Body of pancreas (tissue), 4 donors: ENCODE measurements at regions not wholly inside any gene's neighbourhood (a gene's known extent, or its start where the extent isn't known, plus 50 kb on each side); places are given as distances from the start of the nearest gene placed in this dataset.

Experiments
- ATAC-seq: fragments of 150-250 bp; one replicate; pipeline ENCODE4 v1.9.1; 2016
- DNase-seq, 4 donors: peaks; one replicate each; pipeline ENCODE4 v3.0.0-alpha.2; 2019
- H3K27ac ChIP-seq, 4 donors: fragments of 200-600 bp; sonication (generic); 1 replicate in 3 of 4; 2 replicates in 1 of 4; pipeline versions ENCODE4 v1.5.1 to v1.6.1; 2016 to 2019; ENCODE audit warnings: mild to moderate bottlenecking in 1 of 4, mixed read lengths in 1 of 4, moderate library complexity in 1 of 4
- H3K27me3 ChIP-seq, 2 donors: fragments of 200-600 bp; sonication (generic); one replicate each; pipeline ENCODE4 v1.6.0; 2016; ENCODE audit warnings: mild to moderate bottlenecking in 1 of 2
- H3K36me3 ChIP-seq, 2 donors: fragments of 200-600 bp; sonication (generic); replicated peaks in 1 of 2; 2 replicates each; pipeline ENCODE4 v1.5.1; 2016; ENCODE audit warnings: low read depth in 2 of 2; ENCODE audit not compliant: insufficient read depth in 1 of 2
- H3K4me1 ChIP-seq: fragments of 200-600 bp; sonication (generic); one replicate; pipeline ENCODE4 v1.6.0; 2016
- H3K4me3 ChIP-seq, 2 donors: fragments of 200-600 bp; sonication (generic); 1 replicate in 1 of 2; 2 replicates in 1 of 2; pipeline ENCODE4 v1.5.1; 2016 to 2019
- H3K9me3 ChIP-seq, 3 donors: fragments of 200-600 bp; sonication (generic); 1 replicate in 2 of 3; 2 replicates in 1 of 3; pipeline ENCODE4 v1.5.1; 2016
- CTCF ChIP-seq, 7 experiments: fragments of 450-650 bp in 4 of 7; fragments of 200-600 bp in 3 of 7; sonication (generic) in 3 of 7; IDR thresholded peaks; one replicate each; pipeline ENCODE4 v1.5.1; 2016 to 2019; ENCODE audit warnings: antibody characterized with exemption in 7 of 7
- POLR2A ChIP-seq, 3 donors: fragments of 450-650 bp; IDR thresholded peaks; one replicate each; pipeline ENCODE4 v1.6.1; 2016; ENCODE audit warnings: antibody characterized with exemption in 3 of 3, mild to moderate bottlenecking in 2 of 3
- WGBS, 2 donors: methylation state at CpG; one replicate each; pipeline ENCODE4 v1.1.5; 2017; 5-methylcytosine and 5-hydroxymethylcytosine counted together
- intact Hi-C: fragments of 100-400 bp; cut with DNase I; formaldehyde crosslinking; loops from one replicate; pipeline ENCODE4 v1.15.1; 2023

- Histone ChIP-seq H3K4me1 (no peaks in the 10 kb centered on the region), H3K36me3 (no peaks in the 10 kb centered on the region), H3K9me3 (no peaks in the 10 kb centered on the region), H3K27me3 (no peaks in the 10 kb centered on the region), H3K27ac (no peak overlapping the region), H3K4me3 (no peak overlapping the region)
- WGBS, 2 donors, result 76 to 80% methylated on average over 3 of the region's 3 CpGs
- TF ChIP-seq CTCF (IDR thresholded peaks at IDR 0.05) (no peak), POLR2A (IDR thresholded peaks at IDR 0.05) (no peak)
- DNase-seq (no peak), ATAC-seq (no peak)
- intact Hi-C loops, result no loop called here
Measured at GRCh38 chr4:125159001-125159400, 155.8 kb upstream of the FAT4 start.

GRCh38 chr4:125155251-125155650 lies 159.5 kb upstream of the FAT4 start:
- TF ChIP-seq POLR2A (IDR thresholded peaks at IDR 0.05) (no peak), CTCF (IDR thresholded peaks at IDR 0.05) (no peak)
- H3K9me3 ChIP-seq, result no peaks in the 10 kb centered on the region
- intact Hi-C loops, result no loop called here
- DNase-seq, result no peak
- H3K27me3 ChIP-seq, result no peaks in the 10 kb centered on the region
- no peak overlapping the region for H3K4me3 ChIP-seq
- no peak overlapping the region for H3K27ac ChIP-seq
- no peak for ATAC-seq
- H3K4me1 ChIP-seq, result no peaks in the 10 kb centered on the region
- no peaks in the 10 kb centered on the region for H3K36me3 ChIP-seq

- Histone ChIP-seq H3K36me3 (no peaks in the 10 kb centered on the region), H3K4me3 (no peak overlapping the region), H3K9me3 (no peaks in the 10 kb centered on the region), H3K27me3 (no peaks in the 10 kb centered on the region), H3K27ac (no peak overlapping the region), H3K4me1 (no peaks in the 10 kb centered on the region)
- intact Hi-C loops, result no loop called here
- no peak for ATAC-seq
- no peak for DNase-seq
- WGBS, 2 donors, result 77 to 81% methylated on average over 4 of the region's 4 CpGs
- TF ChIP-seq CTCF (IDR thresholded peaks at IDR 0.05) (no peak), POLR2A (IDR thresholded peaks at IDR 0.05) (no peak)
Measured at GRCh38 chr4:125140966-125141495, 173.7 kb upstream of the FAT4 start.

- 52 to 72% methylated on average over 2 of the region's 2 CpGs for WGBS, 2 donors
- Histone ChIP-seq H3K36me3 (no peaks in the 10 kb centered on the region), H3K27me3 (no peaks in the 10 kb centered on the region), H3K27ac (no peak overlapping the region), H3K4me3 (no peak overlapping the region), H3K4me1 (no peaks in the 10 kb centered on the region), H3K9me3 (no peaks in the 10 kb centered on the region)
- no peak for ATAC-seq
- intact Hi-C loops, result no loop called here
- no peak for TF ChIP-seq POLR2A (IDR thresholded peaks at IDR 0.05)
- TF ChIP-seq CTCF (IDR thresholded peaks at IDR 0.05), result no peak
- DNase-seq, result no peak
Measured at GRCh38 chr4:125135652-125136051, 179.1 kb upstream of the FAT4 start.

GRCh38 chr4:125132729-125133128 lies 182.0 kb upstream of the FAT4 start:
- Histone ChIP-seq H3K36me3 (no peaks in the 10 kb centered on the region), H3K27ac (no peak overlapping the region), H3K9me3 (no peaks in the 10 kb centered on the region), H3K27me3 (no peaks in the 10 kb centered on the region), H3K4me1 (no peaks in the 10 kb centered on the region), H3K4me3 (no peak overlapping the region)
- intact Hi-C loops, result no loop called here
- TF ChIP-seq CTCF (IDR thresholded peaks at IDR 0.05), result no peak
- 72 to 75% methylated on average over 2 of the region's 2 CpGs for WGBS, 2 donors
- DNase-seq (no peak), ATAC-seq (no peak)
